CD14-positive monocyte (primary cell): ENCODE measurements at regions not wholly inside any gene's neighbourhood (a gene's known extent, or its start where the extent isn't known, plus 50 kb on each side); places are given as distances from the start of the nearest gene placed in this dataset.
A peak's percentile ranks its signal among the peaks of the same experiment; 100 is the strongest.

Experiments used
- DNase-seq, 3 donors: peaks; one replicate each; pipeline ENCODE4 v3.0.0-alpha.2; 2011 to 2022
- H2AFZ ChIP-seq: 2 replicates; pipeline ENCODE4 v1.6.0; 2012; ENCODE audit warnings: mild to moderate bottlenecking, low read depth, low read length, inconsistent platforms; ENCODE audit not compliant: insufficient read depth, poor library complexity, severe bottlenecking
- H3K27ac ChIP-seq, 2 donors: 1 replicate in 1 of 2; 2 replicates in 1 of 2; pipeline ENCODE4 v1.5.1; 2012 to 2013; ENCODE audit warnings: low read length in 2 of 2, control low read depth in 1 of 2, inconsistent platforms in 1 of 2, low read depth in 1 of 2, mild to moderate bottlenecking in 1 of 2
- H3K27me3 ChIP-seq, 2 donors: one replicate each; pipeline versions ENCODE4 v1.6.0 to v1.6.1; 2011 to 2013; ENCODE audit warnings: low read length in 2 of 2; ENCODE audit not compliant: control insufficient read depth in 2 of 2, insufficient read depth in 2 of 2
- H3K36me3 ChIP-seq, 2 donors: replicated peaks in 1 of 2; 1 replicate in 1 of 2; 2 replicates in 1 of 2; pipeline versions ENCODE4 v1.5.1 to v1.6.1; 2012 to 2013; ENCODE audit warnings: low read length in 2 of 2, control low read depth in 1 of 2, inconsistent platforms in 1 of 2, mild to moderate bottlenecking in 1 of 2; ENCODE audit not compliant: insufficient read depth in 2 of 2, control insufficient read depth in 1 of 2
- H3K4me1 ChIP-seq, 2 donors: 1 replicate in 1 of 2; 2 replicates in 1 of 2; pipeline versions ENCODE4 v1.5.1 to v1.6.1; 2012 to 2013; ENCODE audit warnings: low read length in 2 of 2, control low read depth in 1 of 2, inconsistent platforms in 1 of 2, mild to moderate bottlenecking in 1 of 2, moderate library complexity in 1 of 2; ENCODE audit not compliant: insufficient read depth in 2 of 2, control insufficient read depth in 1 of 2
- H3K4me2 ChIP-seq: replicated peaks from 2 replicates; pipeline ENCODE3; 2012; ENCODE audit warnings: low read length, moderate library complexity, mild to moderate bottlenecking; ENCODE audit not compliant: poor library complexity, severe bottlenecking; ENCODE audit errors: extremely low read depth
- H3K4me3 ChIP-seq, 3 experiments: fragments of 200-600 bp in 1 of 3; sonication (generic) in 1 of 3; replicated peaks in 1 of 3; 1 replicate in 2 of 3; 2 replicates in 1 of 3; pipeline ENCODE4 v1.5.1; 2011 to 2013; ENCODE audit warnings: low read length in 3 of 3, mild to moderate bottlenecking in 3 of 3, control low read depth in 2 of 3, low read depth in 2 of 3, inconsistent platforms in 1 of 3, moderate library complexity in 1 of 3
- H3K79me2 ChIP-seq: 2 replicates; pipeline ENCODE4 v1.6.0; 2012; ENCODE audit warnings: mild to moderate bottlenecking, control low read depth, inconsistent platforms, low read length, moderate library complexity; ENCODE audit not compliant: insufficient read depth
- H3K9ac ChIP-seq: 2 replicates; pipeline ENCODE4 v1.6.0; 2017; ENCODE audit warnings: low read length, mild to moderate bottlenecking; ENCODE audit not compliant: insufficient read depth, poor library complexity, severe bottlenecking
- H3K9me3 ChIP-seq, 2 donors: replicated peaks in 1 of 2; 1 replicate in 1 of 2; 2 replicates in 1 of 2; pipeline versions ENCODE4 v1.5.1 to v1.6.1; 2012 to 2013; ENCODE audit warnings: low read length in 2 of 2, control low read depth in 1 of 2; ENCODE audit not compliant: control insufficient read depth in 1 of 2, insufficient read depth in 1 of 2
- H4K20me1 ChIP-seq: 2 replicates; pipeline ENCODE4 v1.6.0; 2012; ENCODE audit warnings: mild to moderate bottlenecking, low read length, control low read depth, moderate library complexity; ENCODE audit not compliant: insufficient read depth
- H3K27ac Mint-ChIP-seq, 7 donors: one replicate each; pipeline ENCODE4 v1.8.0; 2020; ENCODE audit warnings: mild to moderate bottlenecking in 7 of 7, mixed read lengths in 7 of 7, moderate library complexity in 6 of 7, inconsistent platforms in 2 of 7
- H3K27me3 Mint-ChIP-seq, 3 donors: one replicate each; pipeline ENCODE4 v1.8.0; 2021 to 2022; ENCODE audit warnings: low read depth in 3 of 3, mild to moderate bottlenecking in 3 of 3, mixed read lengths in 3 of 3, moderate library complexity in 3 of 3, inconsistent platforms in 1 of 3
- H3K36me3 Mint-ChIP-seq, 2 donors: one replicate each; pipeline ENCODE4 v1.8.0; 2020; ENCODE audit warnings: mixed read lengths in 2 of 2, inconsistent platforms in 1 of 2, mild to moderate bottlenecking in 1 of 2
- H3K4me1 Mint-ChIP-seq: one replicate; pipeline ENCODE4 v1.8.0; 2020; ENCODE audit warnings: mild to moderate bottlenecking, mixed read lengths
- H3K4me3 Mint-ChIP-seq, 2 donors: one replicate each; pipeline ENCODE4 v1.8.0; 2020; ENCODE audit warnings: mild to moderate bottlenecking in 2 of 2, mixed read lengths in 2 of 2, moderate library complexity in 1 of 2
- H3K9me3 Mint-ChIP-seq, 7 donors: one replicate each; pipeline ENCODE4 v1.8.0; 2020 to 2022; ENCODE audit warnings: mixed read lengths in 7 of 7, mild to moderate bottlenecking in 6 of 7, moderate library complexity in 6 of 7, inconsistent platforms in 2 of 7
- CTCF ChIP-seq: fragments of 200-600 bp; IDR thresholded peaks from one replicate; pipeline ENCODE4 v1.8.0; 2022; ENCODE audit warnings: antibody characterized with exemption, mild to moderate bottlenecking
- WGBS: methylation state at CpG from one replicate; pipeline ENCODE4 v1.1.5; 2013; ENCODE audit warnings: missing lambda C conversion rate; ENCODE audit not compliant: insufficient coverage; 5-methylcytosine and 5-hydroxymethylcytosine counted together
- intact Hi-C, 2 donors: fragments of 100-400 bp; cut with micrococcal nuclease; formaldehyde crosslinking; loops; one replicate each; pipeline versions ENCODE4 v1.15.0 to v1.15.1; 2023

GRCh38 chrX:4671344-4671743 lies 957.9 kb upstream of the PRKX start:
- no peak overlapping the region for H3K9ac ChIP-seq
- no peaks in the 10 kb centered on the region for H3K79me2 ChIP-seq
- no peaks in the 10 kb centered on the region for H3K36me3 ChIP-seq
- Mint-ChIP-seq H3K27ac (no peak overlapping the region), H3K9me3 (peaks cover 0 to 5% (median 0%) of the 10 kb centered on the region in 7 donors), H3K36me3 (no peaks in the 10 kb centered on the region), H3K4me3 (no peak overlapping the region), H3K4me1 (peaks cover 2% of the 10 kb centered on the region), H3K27me3 (peaks cover 0 to 2% (median 0%) of the 10 kb centered on the region in 3 donors)
- no peak overlapping the region for H3K4me2 ChIP-seq
- DNase-seq, result no peak
- TF ChIP-seq CTCF, result no peak
- no peaks in the 10 kb centered on the region for H3K4me1 ChIP-seq
- no peak overlapping the region for H2AFZ ChIP-seq
- WGBS, result no CpG with 5 or more reads among the region's 4 CpGs
- no peaks in the 10 kb centered on the region for H3K27me3 ChIP-seq
- intact Hi-C loops, result no loop called here
- H3K4me3 ChIP-seq, result no peak overlapping the region
- H4K20me1 ChIP-seq, result no peaks in the 10 kb centered on the region
- H3K9me3 ChIP-seq, result no peaks in the 10 kb centered on the region
- H3K27ac ChIP-seq, result no peak overlapping the region

- WGBS, result no CpG with 5 or more reads among the region's 5 CpGs
- Mint-ChIP-seq H3K4me1 (peaks cover 2% of the 10 kb centered on the region), H3K27me3 (peaks cover 0 to 2% (median 0%) of the 10 kb centered on the region in 3 donors), H3K36me3 (no peaks in the 10 kb centered on the region), H3K9me3 (peaks cover 0 to 5% (median 0%) of the 10 kb centered on the region in 7 donors), H3K27ac (peak overlapping the region in 1 of 7 donors; percentile 18), H3K4me3 (no peak overlapping the region)
- no peak for DNase-seq
- Histone ChIP-seq H3K27ac (no peak overlapping the region), H3K36me3 (no peaks in the 10 kb centered on the region), H3K4me1 (no peaks in the 10 kb centered on the region), H3K4me3 (no peak overlapping the region), H3K9ac (no peak overlapping the region), H3K4me2 (no peak overlapping the region), H3K79me2 (no peaks in the 10 kb centered on the region), H4K20me1 (no peaks in the 10 kb centered on the region), H3K27me3 (no peaks in the 10 kb centered on the region), H3K9me3 (no peaks in the 10 kb centered on the region), H2AFZ (no peak overlapping the region)
- TF ChIP-seq CTCF, result no peak
- intact Hi-C loops, result no loop called here
Observed at GRCh38 chrX:4670606-4671005, 957.2 kb upstream of the PRKX start.
